ENCODE measurements at regions not wholly inside any gene's neighbourhood (a gene's known extent, or its start where the extent isn't known, plus 50 kb on each side); places are given as distances from the start of the nearest gene placed in this dataset.

- no peak for TF ChIP-seq GATA3 (IDR thresholded peaks at IDR 0.05; ENCODE audit: low read depth, low read length)
- TF ChIP-seq GATA2 (IDR thresholded peaks at IDR 0.05; ENCODE audit: low read depth, low read length), result no peak
Measured at GRCh38 chr1:182235604-182235951, 156.0 kb downstream of the GLUL start.

- TF ChIP-seq GATA3 (IDR thresholded peaks at IDR 0.05; ENCODE audit: low read depth, low read length), result no peak
- TF ChIP-seq GATA2 (IDR thresholded peaks at IDR 0.05; ENCODE audit: low read depth, low read length), result no peak
Measured at GRCh38 chr1:182229921-182230491, 161.6 kb downstream of the GLUL start.

GRCh38 chr1:182229451-182229850 is 162.1 kb downstream of the GLUL start:
- TF ChIP-seq GATA2 (IDR thresholded peaks at IDR 0.05; ENCODE audit: low read depth, low read length), result no peak
- TF ChIP-seq GATA3 (IDR thresholded peaks at IDR 0.05; ENCODE audit: low read depth, low read length), result no peak

GRCh38 chr1:182227864-182228547 is 163.6 kb downstream of the GLUL start:
- TF ChIP-seq GATA2 (IDR thresholded peaks at IDR 0.05; ENCODE audit: low read depth, low read length), result no peak
- no peak for TF ChIP-seq GATA3 (IDR thresholded peaks at IDR 0.05; ENCODE audit: low read depth, low read length)

GRCh38 chr1:182226618-182227017 is 165.0 kb downstream of the GLUL start:
- no peak for TF ChIP-seq GATA2 (IDR thresholded peaks at IDR 0.05; ENCODE audit: low read depth, low read length)
- no peak for TF ChIP-seq GATA3 (IDR thresholded peaks at IDR 0.05; ENCODE audit: low read depth, low read length)

GRCh38 chr1:182217967-182218366 is 156.5 kb upstream of the ZNF648 start:
- TF ChIP-seq GATA2 (IDR thresholded peaks at IDR 0.05; ENCODE audit: low read depth, low read length), result no peak
- no peak for TF ChIP-seq GATA3 (IDR thresholded peaks at IDR 0.05; ENCODE audit: low read depth, low read length)

GRCh38 chr1:182217071-182217470 is 155.6 kb upstream of the ZNF648 start:
- TF ChIP-seq GATA3 (IDR thresholded peaks at IDR 0.05; ENCODE audit: low read depth, low read length) (no peak), GATA2 (IDR thresholded peaks at IDR 0.05; ENCODE audit: low read depth, low read length) (no peak)

- no peak for TF ChIP-seq GATA2 (IDR thresholded peaks at IDR 0.05; ENCODE audit: low read depth, low read length)
- no peak for TF ChIP-seq GATA3 (IDR thresholded peaks at IDR 0.05; ENCODE audit: low read depth, low read length)
Measured at GRCh38 chr1:182215764-182216163, 154.3 kb upstream of the ZNF648 start.

GRCh38 chr1:182213163-182213562 is 151.7 kb upstream of the ZNF648 start:
- no peak for TF ChIP-seq GATA3 (IDR thresholded peaks at IDR 0.05; ENCODE audit: low read depth, low read length)
- TF ChIP-seq GATA2 (IDR thresholded peaks at IDR 0.05; ENCODE audit: low read depth, low read length), result no peak

- TF ChIP-seq GATA2 (IDR thresholded peaks at IDR 0.05; ENCODE audit: low read depth, low read length) (no peak), GATA3 (IDR thresholded peaks at IDR 0.05; ENCODE audit: low read depth, low read length) (no peak)
Measured at GRCh38 chr1:182211386-182211785, 149.9 kb upstream of the ZNF648 start.

- no peak for TF ChIP-seq GATA2 (IDR thresholded peaks at IDR 0.05; ENCODE audit: low read depth, low read length)
- TF ChIP-seq GATA3 (IDR thresholded peaks at IDR 0.05; ENCODE audit: low read depth, low read length), result no peak
Measured at GRCh38 chr1:182210417-182210816, 148.9 kb upstream of the ZNF648 start.

- no peak for TF ChIP-seq GATA2 (IDR thresholded peaks at IDR 0.05; ENCODE audit: low read depth, low read length)
- no peak for TF ChIP-seq GATA3 (IDR thresholded peaks at IDR 0.05; ENCODE audit: low read depth, low read length)
Measured at GRCh38 chr1:182207300-182207699, 145.8 kb upstream of the ZNF648 start.

- TF ChIP-seq GATA2 (IDR thresholded peaks at IDR 0.05; ENCODE audit: low read depth, low read length) (no peak), GATA3 (IDR thresholded peaks at IDR 0.05; ENCODE audit: low read depth, low read length) (no peak)
Measured at GRCh38 chr1:182206626-182207239, 145.2 kb upstream of the ZNF648 start.

GRCh38 chr1:182205351-182206022 is 144.0 kb upstream of the ZNF648 start:
- TF ChIP-seq GATA2 (IDR thresholded peaks at IDR 0.05; ENCODE audit: low read depth, low read length) (no peak), GATA3 (IDR thresholded peaks at IDR 0.05; ENCODE audit: low read depth, low read length) (no peak)
